OCI-LY7 (cell line): ENCODE measurements at regions not wholly inside any gene's neighbourhood (a gene's known extent, or its start where the extent isn't known, plus 50 kb on each side); places are given as distances from the start of the nearest gene placed in this dataset.

Experiments
- EZH2phosphoT487 ChIP-seq: fragments of 200-600 bp; sonication (generic); IDR thresholded peaks from 2 replicates; pipeline ENCODE4 v1.6.1; 2018; ENCODE audit warnings: low read depth, borderline replicate concordance, mild to moderate bottlenecking, mixed run types, antibody characterized with exemption, low read length, moderate library complexity, mixed read lengths
- TF ChIP-seq, protein P1 (sequence below): fragments of 200-600 bp; sonication (generic); conservative IDR thresholded peaks from 2 replicates; pipeline ENCODE4 v1.5.1; 2014; ENCODE audit warnings: mild to moderate bottlenecking, antibody characterized with exemption, low read length, moderate library complexity, mixed read lengths

DNA sequence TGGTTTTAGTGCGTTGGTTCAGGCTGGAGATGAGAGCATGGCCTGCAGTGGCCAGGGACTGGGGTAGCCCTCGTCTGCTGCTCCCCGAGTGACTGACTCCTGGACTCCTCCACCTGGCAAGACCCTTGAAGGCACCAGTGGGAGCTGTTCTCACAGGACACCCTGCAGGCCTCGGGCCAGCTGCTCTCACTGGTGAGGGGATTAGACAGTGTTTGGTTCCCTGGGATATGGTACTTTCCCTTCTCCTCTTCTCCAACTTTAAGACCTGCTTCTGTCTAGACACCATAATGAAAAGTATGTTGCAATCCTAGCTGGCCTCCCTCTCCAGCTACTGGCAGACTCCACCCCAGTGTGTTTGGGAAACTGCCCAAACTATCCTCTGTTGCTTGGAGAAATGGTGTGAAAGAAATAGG lies 168.8 kb upstream of the CADM1 start:
- TF ChIP-seq, protein P1, sequence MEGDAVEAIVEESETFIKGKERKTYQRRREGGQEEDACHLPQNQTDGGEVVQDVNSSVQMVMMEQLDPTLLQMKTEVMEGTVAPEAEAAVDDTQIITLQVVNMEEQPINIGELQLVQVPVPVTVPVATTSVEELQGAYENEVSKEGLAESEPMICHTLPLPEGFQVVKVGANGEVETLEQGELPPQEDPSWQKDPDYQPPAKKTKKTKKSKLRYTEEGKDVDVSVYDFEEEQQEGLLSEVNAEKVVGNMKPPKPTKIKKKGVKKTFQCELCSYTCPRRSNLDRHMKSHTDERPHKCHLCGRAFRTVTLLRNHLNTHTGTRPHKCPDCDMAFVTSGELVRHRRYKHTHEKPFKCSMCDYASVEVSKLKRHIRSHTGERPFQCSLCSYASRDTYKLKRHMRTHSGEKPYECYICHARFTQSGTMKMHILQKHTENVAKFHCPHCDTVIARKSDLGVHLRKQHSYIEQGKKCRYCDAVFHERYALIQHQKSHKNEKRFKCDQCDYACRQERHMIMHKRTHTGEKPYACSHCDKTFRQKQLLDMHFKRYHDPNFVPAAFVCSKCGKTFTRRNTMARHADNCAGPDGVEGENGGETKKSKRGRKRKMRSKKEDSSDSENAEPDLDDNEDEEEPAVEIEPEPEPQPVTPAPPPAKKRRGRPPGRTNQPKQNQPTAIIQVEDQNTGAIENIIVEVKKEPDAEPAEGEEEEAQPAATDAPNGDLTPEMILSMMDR = no peak
- TF ChIP-seq EZH2phosphoT487 = no peak
